GM18873 (cell line): ENCODE measurements at regions not wholly inside any gene's neighbourhood (a gene's known extent, or its start where the extent isn't known, plus 50 kb on each side); places are given as distances from the start of the nearest gene placed in this dataset.
"Not testable (repeated sequence)": the region's sequence is repeated elsewhere in the genome, so short reads cannot be mapped to it uniquely, and the experiment has no call there.

Source experiments
- ATAC-seq: cut with Tn5 transposase; IDR thresholded peaks from one replicate; pipeline ENCODE4 v1.9.1; 2021; ENCODE audit warnings: mild to moderate bottlenecking, moderate library complexity, moderate number of reproducible peaks; ENCODE audit not compliant: unreplicated experiment, low FRiP score

DNA sequence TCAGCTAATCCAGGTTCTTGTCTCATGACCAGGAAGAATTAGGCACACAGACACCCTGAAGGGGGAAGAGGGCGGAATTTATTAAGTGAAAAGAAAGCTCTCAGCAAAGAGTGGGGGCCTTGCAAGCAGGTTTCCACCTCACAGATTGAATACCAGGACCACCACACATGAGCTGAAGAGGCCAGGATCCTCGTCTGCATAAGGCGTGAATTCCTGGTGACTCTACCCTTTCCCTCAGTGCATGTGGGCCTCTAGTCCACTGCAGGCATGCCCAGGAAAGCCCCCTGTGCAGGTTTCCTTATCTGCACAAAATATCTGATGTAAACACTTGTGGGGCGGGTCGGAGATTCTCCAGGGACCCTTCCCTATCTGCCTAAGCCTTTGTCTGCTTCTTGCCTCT is 782.1 kb upstream of the LRRN3 start:
- ATAC-seq: no peak

DNA sequence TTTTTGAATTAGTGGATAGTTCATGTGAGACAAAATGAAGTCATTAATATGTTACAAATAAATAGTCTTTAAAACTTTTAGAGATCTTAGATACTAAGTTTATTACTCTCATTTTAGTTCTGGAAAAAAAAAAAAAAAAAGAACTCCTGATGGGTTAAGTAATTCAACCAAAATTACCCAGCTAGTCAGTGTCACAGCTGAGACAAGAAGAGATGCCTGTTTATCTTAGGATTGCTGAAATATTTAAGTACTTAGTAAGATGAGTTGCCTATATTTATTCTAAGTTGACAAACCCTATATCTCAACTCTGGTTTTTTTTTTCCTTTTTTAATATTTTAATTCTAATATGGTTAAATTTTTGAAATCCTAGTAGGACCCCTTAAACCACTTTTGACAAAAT is 781.0 kb upstream of the LRRN3 start:
- no peak for ATAC-seq

DNA sequence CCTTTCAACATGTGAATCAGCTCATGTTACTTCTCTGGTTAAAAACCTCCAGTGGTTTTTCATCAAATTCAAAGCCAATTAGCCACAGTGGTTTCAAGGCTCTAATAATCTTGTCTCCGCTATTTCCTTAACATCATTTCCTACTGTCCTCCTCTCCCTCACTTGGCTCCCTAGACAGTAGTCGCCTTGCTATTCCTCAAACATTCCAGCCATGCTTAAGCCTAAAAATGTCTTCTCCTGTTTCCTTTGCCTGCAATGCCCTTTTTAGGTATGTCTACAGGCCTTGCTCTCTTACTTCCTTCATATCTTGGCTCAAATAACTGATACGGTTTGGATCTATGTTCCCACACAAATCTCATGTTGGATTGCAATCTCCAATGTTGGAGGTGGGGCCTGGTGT is 779.4 kb upstream of the LRRN3 start:
- ATAC-seq: no peak

DNA sequence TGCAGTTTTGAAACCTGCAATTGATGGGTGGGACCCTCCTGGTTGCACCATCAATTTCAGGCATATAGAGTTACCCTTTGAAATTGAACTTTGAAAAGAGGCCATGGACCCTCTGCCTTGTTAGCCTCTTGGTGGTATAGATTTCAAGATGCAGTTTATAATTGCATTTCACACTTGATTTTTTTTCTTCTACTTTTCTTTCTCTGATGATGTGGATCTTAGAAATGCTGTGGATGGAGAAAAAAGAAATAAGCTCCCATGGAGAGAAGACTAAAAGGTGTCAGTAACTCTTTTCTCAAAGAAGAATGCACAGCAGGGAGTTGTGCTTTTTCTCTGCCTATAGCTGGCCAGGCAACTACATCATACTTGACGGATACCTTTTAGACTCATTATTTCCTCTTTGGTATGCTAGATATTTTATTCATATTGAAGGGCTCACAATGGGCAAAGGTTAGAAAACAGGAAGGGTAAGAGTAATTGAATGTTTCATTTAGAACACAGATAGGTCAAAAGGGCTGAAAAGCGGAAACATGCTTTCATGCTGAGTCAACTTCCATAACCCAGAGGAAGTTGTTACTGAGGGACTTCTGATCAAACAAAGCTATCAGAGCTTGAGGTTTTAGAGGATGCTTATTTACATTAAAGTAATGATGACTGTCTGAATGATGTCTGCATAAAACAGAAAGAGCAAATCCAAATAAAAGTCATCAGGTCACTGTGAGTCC is 773.2 kb upstream of the LRRN3 start:
- ATAC-seq: no peak

DNA sequence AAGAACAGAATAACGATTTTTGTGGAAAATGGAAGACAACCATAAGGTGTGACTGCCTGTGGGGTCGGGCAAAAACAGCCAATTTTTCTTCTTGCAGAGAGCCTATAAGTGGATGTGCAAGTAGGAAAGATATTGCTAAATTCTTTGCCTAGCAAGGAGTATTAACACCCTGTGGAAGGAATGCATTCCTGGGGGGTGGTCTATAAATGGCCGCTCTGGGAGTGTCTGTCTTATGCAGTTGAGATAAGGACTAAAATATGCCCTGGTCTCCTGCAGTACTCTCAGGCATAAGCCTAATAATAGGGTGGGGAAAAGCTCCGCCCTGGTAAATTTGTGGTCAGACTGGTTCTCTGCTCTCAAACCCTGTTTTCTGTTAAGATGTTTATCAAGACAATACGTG is 770.6 kb upstream of the LRRN3 start:
- not testable (repeated sequence) for ATAC-seq

DNA sequence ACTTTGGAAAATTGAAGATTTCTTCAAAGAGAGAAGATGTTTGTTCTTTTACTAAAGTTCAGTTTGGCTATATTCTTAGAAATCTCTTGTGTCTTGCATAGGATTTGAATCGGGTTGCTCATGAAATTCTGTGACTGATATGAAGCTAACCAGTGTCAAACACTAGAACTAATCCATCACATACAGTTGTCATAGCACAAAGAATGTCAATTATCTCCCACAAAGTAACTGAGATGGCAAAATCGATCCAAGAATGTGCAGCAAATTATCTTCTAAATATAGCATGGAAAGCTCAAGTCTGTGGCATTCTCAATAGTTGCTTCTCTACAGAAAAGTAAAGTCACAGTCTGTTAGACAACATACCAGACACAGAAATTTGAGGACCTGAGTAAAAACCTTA is 768.1 kb upstream of the LRRN3 start:
- no peak for ATAC-seq

DNA sequence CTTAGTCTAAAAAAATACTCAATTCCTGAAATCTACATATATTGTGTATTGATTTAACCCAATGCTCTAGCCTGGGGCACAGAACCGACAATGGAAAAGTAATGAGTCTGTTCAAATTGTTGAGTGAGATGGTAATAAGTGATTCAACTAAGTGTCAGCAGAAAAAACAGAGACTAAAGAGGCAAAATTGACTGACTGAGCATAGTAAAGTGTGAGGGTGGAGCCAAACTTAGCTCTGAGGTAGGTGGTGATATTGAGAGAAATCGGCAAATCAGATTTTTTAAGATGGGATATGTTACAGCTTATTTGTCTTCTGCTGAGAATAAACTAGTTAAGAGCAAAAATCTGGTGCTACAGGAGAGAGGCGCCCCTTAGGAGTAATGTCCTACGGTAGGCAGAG is 764.0 kb upstream of the LRRN3 start:
- no peak for ATAC-seq

DNA sequence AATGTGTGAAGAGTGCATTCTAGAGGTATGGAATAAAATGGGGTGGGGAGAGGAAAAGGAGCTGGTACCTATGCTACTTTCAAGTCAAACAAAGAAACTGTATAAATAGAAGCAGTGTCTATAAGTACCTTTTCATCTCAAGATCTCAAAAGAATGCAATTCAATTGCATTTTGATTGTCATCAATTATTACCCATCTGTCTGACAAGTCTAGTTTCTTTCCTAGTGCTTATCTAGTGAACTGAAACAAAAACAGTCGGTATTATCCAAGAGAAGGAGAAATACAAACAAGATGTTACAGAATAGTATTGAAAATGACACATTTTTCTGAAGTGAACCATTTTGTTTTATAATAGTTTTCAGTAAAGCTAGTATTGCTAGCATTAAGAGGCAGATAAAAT is 754.5 kb upstream of the LRRN3 start:
- ATAC-seq: no peak

DNA sequence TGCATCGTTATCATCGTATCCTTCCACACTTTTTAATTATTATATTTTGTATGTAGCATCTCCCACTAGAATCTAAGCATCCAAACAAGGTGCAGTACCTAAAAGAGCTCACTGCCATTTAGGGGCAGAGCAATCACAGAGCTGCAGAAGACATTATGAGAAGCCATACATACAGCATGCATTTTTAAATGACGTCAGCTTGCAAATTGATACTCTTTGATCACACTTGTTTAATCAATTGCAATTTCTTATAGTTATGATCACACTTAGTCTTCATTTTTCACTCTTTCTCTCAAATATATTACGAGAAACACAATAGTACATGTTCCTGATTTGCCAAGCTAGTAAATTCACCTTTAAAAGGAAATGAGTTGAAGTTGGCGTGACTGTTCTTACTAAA is 753.3 kb upstream of the LRRN3 start:
- no peak for ATAC-seq

DNA sequence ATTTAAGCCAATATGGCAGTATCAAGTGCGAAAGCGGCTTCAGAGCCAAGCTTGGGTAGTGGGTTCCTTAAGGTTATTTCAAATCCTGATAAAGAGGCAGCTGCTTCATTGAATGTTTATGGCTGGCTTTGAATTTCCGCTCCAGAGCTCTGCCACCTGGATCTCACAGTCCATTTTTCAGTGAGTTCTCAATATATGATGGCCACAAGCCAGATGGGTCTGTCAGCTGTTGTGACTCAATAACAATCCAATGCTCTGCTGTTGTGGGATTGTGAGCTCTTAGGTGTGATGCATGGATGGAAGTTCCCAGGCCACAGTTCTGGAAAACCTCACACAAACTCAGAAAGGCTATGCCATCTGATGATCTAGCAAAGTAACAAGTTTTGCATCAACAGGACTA is 743.8 kb upstream of the LRRN3 start:
- no peak for ATAC-seq

DNA sequence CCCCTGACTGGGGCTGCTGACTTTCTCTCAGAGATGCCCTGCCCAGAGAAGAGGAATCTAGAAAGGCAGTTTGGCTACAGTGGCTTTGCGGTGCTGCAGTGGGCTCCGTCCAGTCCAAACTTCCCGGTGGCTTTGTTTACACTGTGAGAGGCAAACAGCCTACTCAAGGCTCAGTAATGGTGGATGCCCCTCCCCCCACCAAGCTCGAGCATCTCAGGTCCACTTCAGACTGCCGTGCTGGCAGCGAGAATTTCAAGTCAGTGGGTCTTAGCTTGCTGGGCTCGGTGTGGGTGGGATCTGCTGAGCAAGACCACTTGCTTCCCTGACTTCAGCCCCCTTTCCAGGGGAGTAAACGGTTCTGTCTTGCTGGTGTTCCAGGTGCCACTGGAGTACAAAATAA is 734.5 kb upstream of the LRRN3 start:
- ATAC-seq: no peak

DNA sequence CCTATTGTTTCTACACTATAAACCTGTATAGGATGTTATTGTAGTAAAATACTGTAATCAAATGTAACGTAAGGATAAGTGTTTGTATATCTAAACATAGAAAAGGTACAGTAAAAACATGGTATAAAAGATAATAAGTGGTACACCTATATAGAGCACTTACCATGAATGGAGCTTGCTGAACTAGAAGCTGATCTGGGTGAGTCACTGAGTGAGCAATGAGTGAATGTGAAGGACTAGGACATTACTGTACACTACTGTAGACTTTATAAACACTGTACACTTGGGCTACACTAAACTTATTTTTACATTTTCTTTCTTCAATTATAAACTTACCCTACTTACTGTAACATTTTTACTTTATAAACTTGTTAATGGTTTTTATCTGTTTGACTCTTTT is 732.9 kb upstream of the LRRN3 start:
- ATAC-seq: no peak

DNA sequence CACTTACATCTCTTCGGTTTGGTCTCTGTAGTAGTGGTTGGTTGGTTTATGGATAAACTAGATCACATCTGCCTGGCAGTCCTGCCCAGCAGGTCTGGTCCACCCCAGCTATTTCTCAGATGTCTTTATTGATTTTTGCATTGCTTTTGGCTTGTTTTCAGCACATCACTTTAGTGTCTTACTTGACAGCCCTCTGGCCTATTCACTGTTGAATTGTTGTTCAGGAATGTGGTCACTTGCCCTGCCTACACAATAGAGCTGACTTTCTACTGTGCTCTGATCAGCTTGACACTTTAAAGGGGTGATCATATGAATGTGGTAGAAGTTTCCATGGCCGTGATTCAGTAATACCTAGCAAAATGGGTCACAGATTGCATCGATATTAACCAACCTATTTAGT is 719.2 kb upstream of the LRRN3 start:
- ATAC-seq: no peak

DNA sequence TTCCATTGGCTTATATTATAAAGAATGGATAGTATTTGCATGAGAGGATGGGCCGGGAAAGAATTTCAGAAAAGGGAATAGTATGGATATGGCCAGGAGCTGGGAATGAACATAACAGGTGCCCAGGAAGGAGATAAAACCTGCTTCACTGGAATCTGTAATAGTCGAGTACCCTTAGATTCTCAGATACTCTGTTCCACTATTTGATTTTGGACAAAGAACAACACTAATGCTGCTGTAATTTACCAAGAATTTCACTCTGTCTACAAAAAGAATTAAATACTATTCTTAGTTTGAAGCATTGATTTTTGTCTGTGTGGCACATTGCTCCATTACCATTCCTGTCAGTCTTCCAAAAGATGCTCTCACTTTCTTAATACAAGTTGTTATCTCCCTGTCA is 718.2 kb upstream of the LRRN3 start:
- ATAC-seq: no peak

DNA sequence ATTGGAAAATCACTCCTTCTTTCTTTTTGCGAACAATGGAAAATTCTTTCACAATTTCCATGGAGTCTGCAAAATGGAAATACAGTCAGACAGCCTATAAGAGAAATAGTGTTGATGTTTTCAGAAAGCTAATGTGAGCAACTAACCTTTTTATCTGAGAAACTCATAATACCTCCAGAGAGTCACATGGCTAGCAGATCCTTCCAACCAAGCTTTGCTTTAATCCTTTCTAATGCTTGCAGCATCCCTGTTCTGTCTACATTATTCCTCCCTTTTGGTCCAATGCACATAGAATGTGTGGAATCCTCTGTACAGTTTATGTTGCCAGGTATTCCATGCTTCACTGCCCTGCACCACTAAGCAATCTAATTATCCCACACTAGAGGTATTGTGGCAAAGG is 717.5 kb upstream of the LRRN3 start:
- no peak for ATAC-seq

DNA sequence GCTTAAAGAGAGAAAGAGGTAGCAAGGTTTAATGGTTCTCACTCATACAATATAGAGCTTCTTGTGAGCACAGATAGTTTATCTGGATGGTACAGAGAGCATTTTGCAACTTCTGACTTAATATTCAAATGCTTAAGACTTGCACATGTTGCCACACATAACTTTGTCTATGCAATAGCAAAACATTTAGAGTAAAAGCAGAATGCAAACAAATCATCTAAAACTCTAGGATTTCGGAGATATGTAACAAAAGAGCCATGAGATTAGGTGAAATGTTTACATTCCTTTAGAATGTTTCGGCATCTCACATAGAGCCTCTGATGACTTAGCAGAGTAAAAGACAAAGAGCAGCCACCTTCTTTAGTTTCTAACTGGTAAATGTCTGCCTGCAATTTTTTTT is 717.1 kb upstream of the LRRN3 start:
- no peak for ATAC-seq

DNA sequence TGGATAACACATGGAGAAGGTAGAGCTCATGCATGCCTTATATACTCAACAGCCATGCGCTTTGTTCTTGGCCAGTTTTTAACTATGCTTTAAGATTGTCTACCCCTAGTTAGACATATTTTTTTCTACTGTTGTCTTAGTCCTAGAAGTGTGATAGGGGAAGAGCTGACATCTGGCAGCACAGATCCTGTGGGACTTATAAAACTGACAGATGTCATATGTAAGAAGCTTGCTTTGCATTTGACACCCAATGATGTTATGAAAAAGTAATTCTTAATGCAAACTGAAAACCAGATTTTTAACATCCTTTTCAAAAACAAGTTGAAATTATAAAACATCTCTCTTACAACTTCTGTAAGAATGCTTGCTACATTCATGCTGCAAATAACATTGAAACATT is 715.9 kb upstream of the LRRN3 start:
- ATAC-seq: no peak

DNA sequence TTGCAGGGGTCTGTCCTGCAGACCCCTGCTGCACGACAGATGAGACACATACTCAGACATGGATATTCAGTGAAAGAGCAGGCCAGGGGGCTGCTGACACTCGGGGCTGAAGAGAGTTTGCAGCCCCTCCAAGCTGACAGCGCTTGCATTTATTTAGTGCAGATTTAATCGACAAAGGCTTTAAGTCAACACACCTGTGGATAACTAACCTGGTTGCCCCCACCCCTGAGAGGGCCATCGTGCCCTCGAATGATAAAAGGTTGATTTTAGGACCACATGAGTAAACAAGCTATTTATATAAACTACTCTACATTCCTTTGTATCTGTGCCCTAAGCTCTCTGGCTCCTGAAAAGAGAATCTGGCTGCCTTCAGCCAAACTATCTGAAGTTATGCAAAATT is 708.2 kb upstream of the LRRN3 start:
- no peak for ATAC-seq

DNA sequence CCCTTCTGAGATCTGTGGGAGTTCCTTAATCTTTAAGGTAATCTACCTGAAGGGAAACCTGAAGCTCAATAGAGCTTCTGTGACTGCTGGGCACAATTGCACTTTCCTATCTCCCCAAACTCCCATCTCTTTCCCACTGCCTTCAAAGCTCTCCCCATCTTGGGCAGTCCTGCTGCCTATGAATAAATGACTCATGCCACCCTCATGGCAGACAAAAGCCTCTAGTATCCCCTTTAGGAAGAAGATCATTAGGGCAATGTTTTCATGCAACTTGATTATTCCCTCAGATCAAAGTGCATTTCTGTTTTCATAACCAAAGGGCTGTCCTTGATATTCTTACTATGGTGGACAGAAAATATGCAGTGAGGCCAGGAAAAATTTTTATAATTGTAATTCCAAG is 704.9 kb upstream of the LRRN3 start:
- ATAC-seq: no peak

DNA sequence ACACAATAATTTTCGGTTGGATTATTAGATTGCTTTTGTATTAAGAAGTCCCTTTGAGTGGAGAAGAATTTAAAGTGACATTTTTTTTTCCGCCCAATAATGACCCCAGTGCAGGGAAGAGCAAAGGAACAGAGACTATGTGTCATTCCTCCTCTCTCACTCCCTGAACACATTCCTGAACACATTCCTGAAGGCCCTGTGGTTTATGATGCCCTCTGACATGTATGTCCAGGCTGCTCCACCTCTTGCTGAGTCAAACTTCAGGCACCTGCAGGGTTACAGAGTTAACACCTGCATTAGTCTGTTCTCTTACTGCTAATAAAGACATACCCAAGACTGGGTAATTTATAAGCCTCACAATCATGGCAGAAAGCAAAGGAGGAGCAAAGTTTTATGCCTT is 704.0 kb upstream of the LRRN3 start:
- ATAC-seq: no peak

DNA sequence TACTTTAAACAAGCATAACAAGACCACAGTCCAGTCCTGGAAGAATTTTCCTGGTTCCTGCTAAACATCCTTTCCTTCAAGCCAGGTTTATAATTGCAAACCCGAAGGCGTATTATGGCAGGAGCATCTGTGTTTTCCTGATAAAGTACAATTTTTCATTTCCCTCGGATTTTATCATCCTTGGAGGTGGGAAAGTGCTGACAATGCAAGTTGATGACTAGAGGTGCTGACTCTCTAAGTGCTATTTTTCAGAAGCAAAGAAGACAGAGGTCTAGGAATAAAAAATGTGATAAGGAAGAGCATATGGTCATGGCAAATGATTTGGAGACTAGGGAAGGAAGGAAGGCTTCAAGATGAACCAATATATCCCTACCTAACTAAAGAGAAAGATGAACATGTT is 703.2 kb upstream of the LRRN3 start:
- no peak for ATAC-seq

DNA sequence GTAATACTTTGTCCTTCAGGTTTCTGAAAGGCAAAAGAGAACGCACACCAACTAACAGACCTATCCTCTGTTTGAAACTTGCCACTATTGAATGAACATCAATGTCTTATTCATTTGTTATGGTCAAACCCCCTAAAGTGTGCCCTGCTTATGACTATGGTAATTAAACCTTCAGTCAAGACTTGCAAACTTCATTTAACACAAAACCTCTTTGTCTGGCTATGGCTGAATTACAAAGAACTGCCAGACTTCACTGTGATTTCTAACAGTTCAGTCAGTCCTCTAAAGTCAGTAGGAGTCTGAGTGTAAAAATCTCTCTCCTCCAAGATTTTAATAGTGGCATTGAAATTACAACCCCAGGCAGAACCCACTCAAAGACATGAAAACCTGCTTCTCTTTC is 702.5 kb upstream of the LRRN3 start:
- ATAC-seq: no peak

DNA sequence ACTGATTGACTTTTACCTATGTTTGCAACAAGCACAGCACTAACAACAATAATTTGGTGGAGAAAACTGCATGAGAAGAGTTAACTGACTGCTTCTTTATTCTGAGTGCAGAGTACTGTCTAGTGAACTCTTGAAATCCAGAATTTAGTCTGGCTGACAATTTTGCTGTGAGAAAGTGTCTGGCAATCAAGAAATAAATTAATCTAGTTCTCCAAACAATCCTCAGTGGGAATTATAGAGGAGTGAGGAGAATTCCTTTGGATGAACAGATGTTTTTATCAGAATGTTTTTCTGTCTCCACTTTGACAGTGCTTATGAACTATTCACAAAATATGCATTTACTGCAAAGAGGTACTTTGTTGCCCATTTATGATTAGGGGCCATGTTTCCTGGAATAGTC is 694.9 kb upstream of the LRRN3 start:
- ATAC-seq: no peak
